Neutrophil (primary cell): ENCODE measurements at regions not wholly inside any gene's neighbourhood (a gene's known extent, or its start where the extent isn't known, plus 50 kb on each side); places are given as distances from the start of the nearest gene placed in this dataset.

Experiments used
- H3K27ac ChIP-seq: fragments of 200-600 bp; sonication (generic); 2 replicates; pipeline ENCODE4 v1.5.1; 2016; ENCODE audit warnings: mild to moderate bottlenecking, moderate library complexity
- H3K27me3 ChIP-seq: fragments of 200-600 bp; sonication (generic); 2 replicates; pipeline ENCODE4 v1.6.0; 2016; ENCODE audit warnings: mild to moderate bottlenecking
- H3K36me3 ChIP-seq: fragments of 200-600 bp; sonication (generic); 2 replicates; pipeline ENCODE4 v1.5.1; 2017
- H3K4me1 ChIP-seq, 2 experiments: fragments of 200-600 bp in 1 of 2; sonication (generic) in 1 of 2; 1 replicate in 1 of 2; 2 replicates in 1 of 2; pipeline versions ENCODE4 v1.5.1 to v1.6.1; 2013 to 2016; ENCODE audit warnings: low read depth in 1 of 2, low read length in 1 of 2, mild to moderate bottlenecking in 1 of 2, moderate library complexity in 1 of 2; ENCODE audit not compliant: control insufficient read depth in 1 of 2, insufficient read depth in 1 of 2
- H3K4me3 ChIP-seq, 2 experiments: fragments of 200-600 bp in 1 of 2; sonication (generic) in 1 of 2; 1 replicate in 1 of 2; 2 replicates in 1 of 2; pipeline ENCODE4 v1.5.1; 2013 to 2016; ENCODE audit warnings: low read depth in 1 of 2, low read length in 1 of 2, mild to moderate bottlenecking in 1 of 2, moderate library complexity in 1 of 2
- H3K9me3 ChIP-seq: fragments of 200-600 bp; sonication (generic); 2 replicates; pipeline ENCODE4 v1.5.1; 2016
- TF ChIP-seq, protein P1 (sequence below): fragments of 200-600 bp; sonication (generic); IDR thresholded peaks from 2 replicates; pipeline ENCODE4 v1.5.1; 2016; ENCODE audit warnings: antibody characterized with exemption

DNA sequence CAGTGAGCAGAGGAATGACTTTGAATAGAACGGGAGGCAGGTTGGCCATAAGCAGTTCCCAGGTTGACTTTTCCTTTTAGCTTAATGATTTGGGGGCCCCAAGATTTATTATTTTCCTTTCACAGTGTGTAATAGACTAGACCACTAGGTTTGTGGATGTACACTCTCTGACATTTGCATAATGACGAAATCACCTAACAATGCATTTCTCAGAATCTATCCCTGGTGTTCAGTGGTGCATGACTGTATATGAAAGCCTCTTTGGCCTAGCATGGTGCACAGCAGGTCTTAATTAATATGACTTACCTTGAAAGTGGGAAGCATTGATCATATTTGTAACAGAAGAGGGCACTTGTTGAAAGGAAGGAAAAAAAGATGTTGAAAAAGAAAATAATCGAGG lies 761.9 kb downstream of the TYW1 start:
- Histone ChIP-seq H3K36me3 (no peaks in the 10 kb centered on the region), H3K27me3 (no peaks in the 10 kb centered on the region), H3K4me3 (no peak overlapping the region), H3K9me3 (no peaks in the 10 kb centered on the region), H3K27ac (no peak overlapping the region), H3K4me1 (no peaks in the 10 kb centered on the region)
- TF ChIP-seq, protein P1, sequence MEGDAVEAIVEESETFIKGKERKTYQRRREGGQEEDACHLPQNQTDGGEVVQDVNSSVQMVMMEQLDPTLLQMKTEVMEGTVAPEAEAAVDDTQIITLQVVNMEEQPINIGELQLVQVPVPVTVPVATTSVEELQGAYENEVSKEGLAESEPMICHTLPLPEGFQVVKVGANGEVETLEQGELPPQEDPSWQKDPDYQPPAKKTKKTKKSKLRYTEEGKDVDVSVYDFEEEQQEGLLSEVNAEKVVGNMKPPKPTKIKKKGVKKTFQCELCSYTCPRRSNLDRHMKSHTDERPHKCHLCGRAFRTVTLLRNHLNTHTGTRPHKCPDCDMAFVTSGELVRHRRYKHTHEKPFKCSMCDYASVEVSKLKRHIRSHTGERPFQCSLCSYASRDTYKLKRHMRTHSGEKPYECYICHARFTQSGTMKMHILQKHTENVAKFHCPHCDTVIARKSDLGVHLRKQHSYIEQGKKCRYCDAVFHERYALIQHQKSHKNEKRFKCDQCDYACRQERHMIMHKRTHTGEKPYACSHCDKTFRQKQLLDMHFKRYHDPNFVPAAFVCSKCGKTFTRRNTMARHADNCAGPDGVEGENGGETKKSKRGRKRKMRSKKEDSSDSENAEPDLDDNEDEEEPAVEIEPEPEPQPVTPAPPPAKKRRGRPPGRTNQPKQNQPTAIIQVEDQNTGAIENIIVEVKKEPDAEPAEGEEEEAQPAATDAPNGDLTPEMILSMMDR, result no peak

DNA sequence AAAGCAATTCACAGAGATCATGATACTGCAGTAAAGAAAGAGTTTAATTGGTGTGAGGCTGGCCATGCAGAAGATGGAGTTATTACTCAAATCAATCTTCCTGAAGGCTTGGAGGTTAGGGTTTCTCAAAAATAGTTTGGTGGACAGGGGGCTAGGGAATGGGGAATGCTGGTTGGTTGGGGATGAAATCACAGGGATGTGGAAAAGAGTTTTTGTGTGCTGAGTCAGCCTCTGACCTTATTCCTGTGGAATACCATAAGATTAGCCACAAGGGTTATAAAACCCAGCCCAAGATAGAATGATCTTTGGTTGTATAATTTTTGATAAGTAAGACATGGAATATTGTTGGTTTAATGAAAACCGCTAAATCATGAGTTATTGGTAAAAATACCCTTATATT lies 764.3 kb downstream of the TYW1 start:
- Histone ChIP-seq H3K4me3 (no peak overlapping the region), H3K27me3 (no peaks in the 10 kb centered on the region), H3K4me1 (no peaks in the 10 kb centered on the region), H3K36me3 (no peaks in the 10 kb centered on the region), H3K9me3 (no peaks in the 10 kb centered on the region), H3K27ac (no peak overlapping the region)
- TF ChIP-seq, protein P1, result no peak

DNA sequence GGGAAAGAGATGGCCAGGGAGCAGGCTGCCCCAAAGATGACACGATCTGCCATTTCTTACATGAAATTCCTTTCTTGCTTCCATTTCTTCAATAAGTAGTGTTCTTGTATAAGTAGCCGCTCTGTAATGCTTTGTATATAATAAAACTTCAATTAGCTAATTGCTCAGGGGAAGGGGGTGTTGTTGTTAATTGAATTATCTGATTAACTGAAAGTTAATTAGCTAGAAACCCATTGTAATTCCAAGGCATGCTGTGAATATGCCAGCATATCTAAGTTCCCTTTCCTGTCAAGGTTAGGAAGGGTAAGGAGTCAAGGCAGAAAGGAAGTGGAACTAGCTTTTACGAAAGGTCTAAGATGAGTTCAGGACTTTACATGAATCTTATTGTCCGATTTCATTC lies 765.9 kb downstream of the TYW1 start:
- TF ChIP-seq, protein P1, result no peak

DNA sequence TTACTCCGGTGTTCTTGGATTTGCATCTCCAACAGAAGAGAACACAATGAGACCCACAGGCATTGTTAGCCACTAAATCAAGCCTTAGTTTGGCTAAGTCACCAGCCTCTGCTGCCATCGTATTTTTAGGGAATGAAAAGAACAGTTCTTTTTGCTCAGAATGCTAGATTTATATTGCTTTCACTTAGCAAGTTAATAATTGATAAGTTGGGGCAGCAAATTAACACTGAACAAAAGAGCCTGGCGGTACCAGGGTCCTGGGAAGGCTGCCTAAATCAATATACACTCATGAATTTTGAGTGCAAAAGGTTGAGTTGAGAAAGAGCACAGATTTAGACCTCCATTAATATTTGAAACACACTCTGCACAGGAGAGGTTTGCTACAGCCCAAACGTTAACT lies 767.7 kb downstream of the TYW1 start:
- TF ChIP-seq, protein P1, result no peak
- H3K4me1 ChIP-seq, result no peaks in the 10 kb centered on the region
- no peaks in the 10 kb centered on the region for H3K27me3 ChIP-seq
- H3K27ac ChIP-seq, result no peak overlapping the region
- no peak overlapping the region for H3K4me3 ChIP-seq
- no peaks in the 10 kb centered on the region for H3K36me3 ChIP-seq
- H3K9me3 ChIP-seq, result no peaks in the 10 kb centered on the region

More for the DNA sequence above, 765.9 kb downstream of the TYW1 start:
- H3K4me1 ChIP-seq, result no peaks in the 10 kb centered on the region
- no peak overlapping the region for H3K4me3 ChIP-seq
- H3K9me3 ChIP-seq, result no peaks in the 10 kb centered on the region
- no peaks in the 10 kb centered on the region for H3K27me3 ChIP-seq
- H3K36me3 ChIP-seq, result no peaks in the 10 kb centered on the region
- H3K27ac ChIP-seq, result no peak overlapping the region

DNA sequence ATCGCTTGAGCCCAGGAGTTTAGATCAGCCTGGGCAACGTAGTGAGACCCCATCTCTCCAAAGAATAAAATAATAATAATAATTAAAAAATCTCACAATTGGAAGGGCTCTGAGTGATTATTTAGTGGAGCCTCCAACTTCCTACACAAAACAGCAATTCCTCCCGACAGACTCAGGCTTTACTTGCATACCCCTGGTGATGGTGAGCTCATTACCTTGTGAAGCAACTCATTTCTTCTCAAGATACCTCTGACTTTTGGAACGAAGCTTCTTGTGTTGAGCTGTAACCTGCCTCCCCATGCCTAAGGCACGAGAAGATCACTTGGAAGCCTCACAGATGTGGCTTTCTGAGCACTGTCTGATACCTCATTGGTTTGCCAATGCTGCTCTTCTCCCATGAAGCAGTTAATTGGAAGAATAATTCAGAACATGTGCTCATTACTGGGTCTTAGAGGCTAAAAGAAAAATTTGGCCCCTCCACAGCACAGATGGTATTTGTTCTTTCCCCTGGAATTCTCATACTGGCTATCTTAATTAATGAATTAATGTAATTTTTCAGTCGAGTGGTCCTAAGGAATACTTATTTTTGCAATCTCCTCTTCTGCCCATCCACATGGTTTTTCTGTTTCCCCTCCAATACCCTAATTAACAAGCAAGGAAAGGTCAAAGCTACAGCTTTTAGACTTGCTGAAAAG lies 769.0 kb downstream of the TYW1 start:
- Histone ChIP-seq H3K4me3 (no peak overlapping the region), H3K27me3 (no peaks in the 10 kb centered on the region), H3K4me1 (no peaks in the 10 kb centered on the region), H3K9me3 (no peaks in the 10 kb centered on the region), H3K36me3 (no peaks in the 10 kb centered on the region), H3K27ac (no peak overlapping the region)
- TF ChIP-seq, protein P1, result no peak
